WTC11 (cell line): ENCODE measurements at regions not wholly inside any gene's neighbourhood (a gene's known extent, or its start where the extent isn't known, plus 50 kb on each side); places are given as distances from the start of the nearest gene placed in this dataset.

Experiments used
- ATAC-seq: fragments of 200-7000 bp; cut with Tn5 transposase; 2 replicates; pipeline ENCODE4 v1.10.0; 2021; ENCODE audit warnings: mild to moderate bottlenecking, moderate library complexity
- CTCF ChIA-PET: fragments of 300-600 bp; sonication (Branson Sonifier 250); formaldehyde crosslinking; loops from one replicate; lab custom pipeline; 2021; ENCODE audit warnings: antibody characterized with exemption; lab: Charles Lee
- POLR2A ChIA-PET: fragments of 350-600 bp; sonication (Branson Sonifier 250); formaldehyde crosslinking; loops from one replicate; lab custom pipeline; 2021; ENCODE audit warnings: antibody characterized with exemption; lab: Charles Lee
- DNase-seq: peaks from one replicate; pipeline ENCODE4 v3.0.0; 2021; ENCODE audit warnings: low spot score
- H3K27ac Mint-ChIP-seq: 2 replicates; pipeline ENCODE4 v1.8.0; 2021; ENCODE audit warnings: mixed read lengths
- H3K27me3 Mint-ChIP-seq: 2 replicates; pipeline ENCODE4 v1.8.0; 2021; ENCODE audit warnings: low read depth, mild to moderate bottlenecking, moderate library complexity, mixed read lengths
- H3K36me3 Mint-ChIP-seq: 2 replicates; pipeline ENCODE4 v1.8.0; 2021; ENCODE audit warnings: mixed read lengths
- H3K4me1 Mint-ChIP-seq: 2 replicates; pipeline ENCODE4 v1.8.0; 2022; ENCODE audit warnings: mixed read lengths
- H3K4me3 Mint-ChIP-seq: 2 replicates; pipeline ENCODE4 v1.8.0; 2021; ENCODE audit warnings: mild to moderate bottlenecking, moderate library complexity, mixed read lengths
- H3K9me3 Mint-ChIP-seq: 2 replicates; pipeline ENCODE4 v1.8.0; 2021; ENCODE audit warnings: mixed read lengths
- AFF4 ChIP-seq: sonication (generic); formaldehyde crosslinking; IDR thresholded peaks from 2 replicates; pipeline ENCODE4 v1.8.1; 2023; ENCODE audit warnings: mild to moderate bottlenecking, missing genetic modification reagents, borderline replicate concordance
- AR ChIP-seq: fragments of 250-450 bp; sonication (Bioruptor Pico); IDR thresholded peaks from 2 replicates; pipeline ENCODE4 v1.9.0; 2021; ENCODE audit warnings: mild to moderate bottlenecking
- ELF4 ChIP-seq: sonication (generic); formaldehyde crosslinking; IDR thresholded peaks from 2 replicates; pipeline ENCODE4 v1.8.1; 2022; ENCODE audit warnings: low read depth, mild to moderate bottlenecking, moderate library complexity, missing genetic modification reagents
- EMX1 ChIP-seq: fragments of 250-450 bp; sonication (Bioruptor Pico); IDR thresholded peaks from 2 replicates; pipeline ENCODE4 v1.8.0; 2021; ENCODE audit warnings: mild to moderate bottlenecking
- ESRRA ChIP-seq: sonication (generic); formaldehyde crosslinking; IDR thresholded peaks from 2 replicates; pipeline ENCODE4 v1.8.1; 2022; ENCODE audit warnings: mild to moderate bottlenecking, missing genetic modification reagents, borderline replicate concordance
- PRRX2 ChIP-seq: fragments of 250-450 bp; sonication (Bioruptor Pico); IDR thresholded peaks from 2 replicates; pipeline ENCODE4 v1.8.0; 2021; ENCODE audit warnings: mild to moderate bottlenecking
- SOX15 ChIP-seq: fragments of 250-450 bp; sonication (Bioruptor Pico); IDR thresholded peaks from 2 replicates; pipeline ENCODE4 v1.9.0; 2021; ENCODE audit warnings: mild to moderate bottlenecking
- TEAD4 ChIP-seq: sonication (generic); formaldehyde crosslinking; IDR thresholded peaks from 2 replicates; pipeline ENCODE4 v1.8.0; 2022; ENCODE audit warnings: mild to moderate bottlenecking, missing genetic modification reagents
- ZNF423 ChIP-seq: fragments of 250-450 bp; sonication (Bioruptor Pico); IDR thresholded peaks from 2 replicates; pipeline ENCODE4 v2.1.2; 2022; ENCODE audit warnings: mild to moderate bottlenecking, moderate library complexity
- ZNF512 ChIP-seq: sonication (generic); formaldehyde crosslinking; IDR thresholded peaks from 2 replicates; pipeline ENCODE4 v1.8.1; 2022; ENCODE audit warnings: missing genetic modification reagents, borderline replicate concordance
- ZNF532 ChIP-seq: fragments of 250-450 bp; sonication (Bioruptor Pico); IDR thresholded peaks from 2 replicates; pipeline ENCODE4 v1.9.0; 2021; ENCODE audit warnings: mild to moderate bottlenecking, borderline replicate concordance

GRCh38 chr12:113702836-113703235, 231.2 kb upstream of the LHX5 start (continued):
- TF ChIP-seq ZNF532 (CRISPR knock-in tag): no peak
- no peak for TF ChIP-seq ELF4 (CRISPR knock-in tag)
- no peak for TF ChIP-seq ZNF512 (CRISPR knock-in tag)
- no peak for TF ChIP-seq ESRRA
- no peak for TF ChIP-seq SOX15
- TF ChIP-seq EMX1: no peak
- TF ChIP-seq TEAD4 (CRISPR knock-in tag): no peak

- ATAC-seq: no peak
- TF ChIP-seq EMX1 (no peak), PRRX2 (CRISPR knock-in tag) (no peak), AR (CRISPR knock-in tag) (no peak), ZNF423 (CRISPR knock-in tag) (no peak), AFF4 (CRISPR knock-in tag) (no peak), ZNF532 (CRISPR knock-in tag) (no peak)
- POLR2A ChIA-PET: no interaction called here
- Mint-ChIP-seq H3K9me3 (no peaks in the 10 kb centered on the region), H3K27me3 (peaks cover 15% of the 10 kb centered on the region), H3K27ac (no peak overlapping the region; the same call in 1 of the 2 replicates), H3K4me3 (no peak overlapping the region), H3K4me1 (peaks cover 20% of the 10 kb centered on the region), H3K36me3 (no peaks in the 10 kb centered on the region; the same call in 1 of the 2 replicates)
- DNase-seq: no peak
- CTCF ChIA-PET: interaction anchor here (1.1 kb wide), 1 partner anchor 240 kb away, joined by 4 read pairs; no protein-coding TSS in a partner anchor
Measured at GRCh38 chr12:113702276-113702675, 230.6 kb upstream of the LHX5 start.
